GM20000 (cell line): ENCODE measurements at regions not wholly inside any gene's neighbourhood (a gene's known extent, or its start where the extent isn't known, plus 50 kb on each side); places are given as distances from the start of the nearest gene placed in this dataset.

Source experiments
- DNase-seq: peaks from one replicate; pipeline ENCODE4 v3.0.0; 2012; ENCODE audit warnings: low spot score
- CTCF ChIP-seq: IDR thresholded peaks from 2 replicates; pipeline ENCODE4 v1.5.1; 2012; ENCODE audit warnings: mild to moderate bottlenecking, control low read depth; ENCODE audit errors: extremely low read depth, missing control alignments

GRCh38 chr20:17883592-17884306, 84.8 kb downstream of the SNX5 start:
- DNase-seq: no peak
- no peak for TF ChIP-seq CTCF

- DNase-seq: no peak
- no peak for TF ChIP-seq CTCF
Observed at GRCh38 chr20:17882834-17883591, 85.6 kb downstream of the SNX5 start.

GRCh38 chr20:17882065-17882833, 86.3 kb downstream of the SNX5 start:
- DNase-seq: no peak
- no peak for TF ChIP-seq CTCF

DNA sequence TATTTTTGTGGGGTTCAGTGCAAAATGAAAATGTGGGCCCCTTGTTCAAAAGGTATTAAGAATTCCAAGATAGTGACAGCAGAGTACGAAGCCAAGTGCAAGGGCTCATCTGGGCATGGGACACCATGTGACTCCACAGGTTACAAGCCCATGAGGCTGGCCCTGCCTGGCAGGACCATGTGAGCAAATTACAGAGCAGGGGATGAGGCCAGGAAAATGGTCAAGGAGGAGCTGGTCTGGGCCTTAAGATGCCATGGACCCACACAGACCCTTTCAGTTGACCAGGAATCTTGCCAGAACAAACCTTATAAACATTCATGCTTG, 86.9 kb downstream of the SNX5 start:
- DNase-seq: no peak
- no peak for TF ChIP-seq CTCF

- no peak for TF ChIP-seq CTCF
- DNase-seq: no peak
Observed at GRCh38 chr20:17878912-17879602, 89.5 kb downstream of the SNX5 start.

DNA sequence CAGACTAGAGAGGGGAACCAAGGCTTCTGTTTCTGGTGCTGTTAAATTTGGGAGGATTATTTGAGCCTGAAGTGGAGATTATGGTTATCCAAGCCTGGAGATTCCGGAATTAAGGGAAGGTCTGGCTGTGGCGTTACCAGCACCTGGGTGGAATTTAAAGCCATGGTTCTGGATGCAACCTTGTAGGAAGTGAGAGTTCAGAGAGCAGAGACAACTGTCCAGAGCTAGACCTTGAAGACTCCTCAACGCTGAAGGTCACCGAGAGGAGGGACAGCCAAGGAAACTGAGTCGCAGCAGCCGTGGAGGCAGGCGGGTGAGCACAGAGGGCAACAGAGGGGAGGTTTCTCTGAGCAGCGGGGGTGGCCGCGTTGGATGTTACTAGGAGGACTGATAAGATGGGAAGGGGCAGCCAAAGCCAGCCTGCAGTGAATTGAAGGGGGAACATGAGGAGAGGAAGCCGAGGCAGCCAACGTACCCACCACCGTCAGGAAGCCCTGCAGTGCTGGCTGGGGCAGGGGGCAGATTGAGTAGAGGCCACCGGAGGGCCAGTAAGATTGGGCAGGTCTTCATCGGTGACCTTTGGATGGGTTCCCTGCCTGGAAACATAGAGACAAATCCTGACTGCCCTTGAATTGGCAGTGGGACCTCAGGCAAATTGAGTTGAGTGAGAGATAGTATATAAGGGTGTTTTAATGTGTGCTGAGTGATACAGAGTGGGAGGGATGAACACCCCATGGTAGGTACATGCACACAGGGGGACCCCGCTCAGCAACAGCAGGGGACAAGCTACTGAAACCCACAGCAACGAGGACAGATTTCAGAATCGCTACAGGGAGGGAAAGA, 90.3 kb downstream of the SNX5 start:
- DNase-seq: no peak

More for the DNA sequence above, 90.3 kb downstream of the SNX5 start:
- no peak for TF ChIP-seq CTCF
